Peyer's patch (tissue), 4 donors: ENCODE measurements at regions not wholly inside any gene's neighbourhood (a gene's known extent, or its start where the extent isn't known, plus 50 kb on each side); places are given as distances from the start of the nearest gene placed in this dataset.

Source experiments
- DNase-seq, 3 donors: peaks; one replicate each; pipeline ENCODE4 v3.0.0-alpha.2; 2017 to 2019
- H3K27ac ChIP-seq, 4 donors: fragments of 200-600 bp; sonication (generic); one replicate each; pipeline ENCODE4 v1.5.1; 2016 to 2019
- H3K27me3 ChIP-seq, 2 donors: fragments of 200-600 bp; sonication (generic); one replicate each; pipeline ENCODE4 v1.5.1; 2019
- H3K36me3 ChIP-seq, 3 donors: fragments of 200-600 bp; sonication (generic); one replicate each; pipeline ENCODE4 v1.5.1; 2016 to 2019
- H3K4me1 ChIP-seq, 4 donors: fragments of 200-600 bp; sonication (generic); one replicate each; pipeline ENCODE4 v1.5.1; 2016 to 2019
- H3K4me3 ChIP-seq, 4 donors: fragments of 200-600 bp; sonication (generic); 1 replicate in 3 of 4; 2 replicates in 1 of 4; pipeline ENCODE4 v1.5.1; 2016 to 2019; ENCODE audit warnings: mild to moderate bottlenecking in 1 of 4
- H3K9me3 ChIP-seq, 4 donors: fragments of 200-600 bp; sonication (generic); one replicate each; pipeline ENCODE4 v1.5.1; 2016 to 2019; ENCODE audit warnings: mild to moderate bottlenecking in 1 of 4
- CTCF ChIP-seq, 6 experiments: fragments of 450-650 bp in 4 of 6; fragments of 200-600 bp in 2 of 6; sonication (generic) in 1 of 6; IDR thresholded peaks; one replicate each; pipeline ENCODE4 v1.5.1; 2017 to 2019; ENCODE audit warnings: antibody characterized with exemption in 6 of 6, mild to moderate bottlenecking in 3 of 6, moderate library complexity in 1 of 6
- POLR2A ChIP-seq, 2 donors: fragments of 450-650 bp; IDR thresholded peaks; one replicate each; pipeline ENCODE4 v1.5.1; 2017; ENCODE audit warnings: antibody characterized with exemption in 2 of 2, mild to moderate bottlenecking in 2 of 2, moderate library complexity in 2 of 2

GRCh38 chr20:4300921-4301320, 51.8 kb upstream of the ADRA1D start:
- H3K36me3 ChIP-seq, result no peaks in the 10 kb centered on the region
- H3K27ac ChIP-seq, result no peak overlapping the region
- TF ChIP-seq CTCF (IDR thresholded peaks at IDR 0.05), result no peak
- TF ChIP-seq POLR2A (IDR thresholded peaks at IDR 0.05), result no peak
- no peaks in the 10 kb centered on the region for H3K4me1 ChIP-seq
- DNase-seq, result no peak
- H3K9me3 ChIP-seq, result no peaks in the 10 kb centered on the region
- H3K27me3 ChIP-seq, result no peaks in the 10 kb centered on the region
- H3K4me3 ChIP-seq, result no peak overlapping the region

GRCh38 chr20:4300401-4300800, 51.3 kb upstream of the ADRA1D start:
- no peaks in the 10 kb centered on the region for H3K27me3 ChIP-seq
- no peak overlapping the region for H3K27ac ChIP-seq
- no peak for DNase-seq
- TF ChIP-seq CTCF (IDR thresholded peaks at IDR 0.05) (no peak), POLR2A (IDR thresholded peaks at IDR 0.05) (no peak)
- H3K36me3 ChIP-seq, result no peaks in the 10 kb centered on the region
- H3K4me1 ChIP-seq, result no peaks in the 10 kb centered on the region
- H3K4me3 ChIP-seq, result no peak overlapping the region
- H3K9me3 ChIP-seq, result no peaks in the 10 kb centered on the region

- Histone ChIP-seq H3K27me3 (no peaks in the 10 kb centered on the region), H3K27ac (no peak overlapping the region), H3K36me3 (no peaks in the 10 kb centered on the region), H3K4me3 (no peak overlapping the region), H3K9me3 (no peaks in the 10 kb centered on the region), H3K4me1 (no peaks in the 10 kb centered on the region)
- TF ChIP-seq POLR2A (IDR thresholded peaks at IDR 0.05) (no peak), CTCF (IDR thresholded peaks at IDR 0.05) (no peak)
- no peak for DNase-seq
These were observed 50.7 kb upstream of the ADRA1D start for GRCh38 chr20:4299773-4300172.

GRCh38 chr20:4299216-4299615, 50.1 kb upstream of the ADRA1D start:
- Histone ChIP-seq H3K4me1 (no peaks in the 10 kb centered on the region), H3K27ac (no peak overlapping the region), H3K36me3 (no peaks in the 10 kb centered on the region), H3K27me3 (no peaks in the 10 kb centered on the region), H3K4me3 (no peak overlapping the region), H3K9me3 (no peaks in the 10 kb centered on the region)
- no peak for DNase-seq
- TF ChIP-seq CTCF (IDR thresholded peaks at IDR 0.05) (no peak), POLR2A (IDR thresholded peaks at IDR 0.05) (no peak)
